ENCODE measurements at regions not wholly inside any gene's neighbourhood (a gene's known extent, or its start where the extent isn't known, plus 50 kb on each side); places are given as distances from the start of the nearest gene placed in this dataset.

- no peak for DNase-seq
Measured at GRCh38 chrX:126395909-126396308, 156.7 kb downstream of the DCAF12L1 start.

GRCh38 chrX:126394681-126395080 lies 157.9 kb downstream of the DCAF12L1 start:
- no peak for DNase-seq

- DNase-seq = no peak
Measured at GRCh38 chrX:126393284-126393683, 159.3 kb downstream of the DCAF12L1 start.

- no peak for DNase-seq
Measured at GRCh38 chrX:126376465-126376864, 176.1 kb downstream of the DCAF12L1 start.

- peak; percentile 3 for DNase-seq
Measured at GRCh38 chrX:126342859-126343258, 176.8 kb upstream of the DCAF12L2 start.

GRCh38 chrX:126339928-126340327 lies 173.8 kb upstream of the DCAF12L2 start:
- no peak for DNase-seq

GRCh38 chrX:126338916-126339315 lies 172.8 kb upstream of the DCAF12L2 start:
- no peak for DNase-seq

GRCh38 chrX:126300401-126300800 lies 134.3 kb upstream of the DCAF12L2 start:
- no peak for DNase-seq

GRCh38 chrX:126272795-126273497 lies 106.9 kb upstream of the DCAF12L2 start:
- DNase-seq = no peak

GRCh38 chrX:126265116-126265515 lies 99.0 kb upstream of the DCAF12L2 start:
- DNase-seq = no peak

- no peak for DNase-seq
Measured at GRCh38 chrX:126238220-126238619, 72.1 kb upstream of the DCAF12L2 start.

GRCh38 chrX:126237524-126237923 lies 71.4 kb upstream of the DCAF12L2 start:
- no peak for DNase-seq

All from NCI-H2029 treated with DMSO at 0.1 percent for 48 hours (cell line).